HCT116 (cell line): ENCODE measurements at regions not wholly inside any gene's neighbourhood (a gene's known extent, or its start where the extent isn't known, plus 50 kb on each side); places are given as distances from the start of the nearest gene placed in this dataset.

Source experiments
- ATAC-seq: fragments of 200-7000 bp; cut with Tn5 transposase; 2 replicates; pipeline ENCODE4 v1.9.1; 2020; ENCODE audit warnings: mild to moderate bottlenecking, moderate library complexity
- BruUV-seq: library from RNA; stranded (reverse); fragments of 400-500 nt; replicated peaks from 2 replicates; lab custom pipeline; 2021; lab: Mats Ljungman, UMichigan
- CTCF ChIA-PET: fragments of 300-600 bp; sonication (Branson Sonifier 250); formaldehyde crosslinking; loops from one replicate; lab custom pipeline; 2021; ENCODE audit warnings: antibody characterized with exemption; lab: Charles Lee
- POLR2A ChIA-PET: fragments of 300-600, 350-600 bp; sonication (Branson Sonifier 250); formaldehyde crosslinking; loops from one replicate; lab custom pipeline; 2021; ENCODE audit warnings: antibody characterized with exemption; lab: Charles Lee
- RAD21 ChIA-PET, 2 experiments: fragments of 300-600 bp; sonication (Branson Sonifier 250); formaldehyde crosslinking; loops; one replicate each; lab custom pipeline; 2023; ENCODE audit warnings: low total read pairs in 2 of 2; ENCODE audit not compliant: uncharacterized antibody in 2 of 2, unreplicated experiment in 2 of 2, low non-redundant PET in 1 of 2; lab: Charles Lee
- DNase-seq: peaks from one replicate; pipeline ENCODE4 v3.0.0-alpha.2; 2010; ENCODE audit warnings: low read depth, low spot score
- H2AFZ ChIP-seq: fragments of 200-600 bp; shearing (Covaris generic), sonication (generic); 2 replicates; pipeline ENCODE4 v1.6.1; 2017; ENCODE audit warnings: low read depth, mixed run types, mixed read lengths, antibody characterized with exemption, low read length; ENCODE audit not compliant: poor library complexity, severe bottlenecking
- H3K27ac ChIP-seq: 2 replicates; pipeline ENCODE4 v1.5.1; 2012; ENCODE audit warnings: low read depth, low read length
- H3K27me3 ChIP-seq: fragments of 200-600 bp; sonication (generic); 2 replicates; pipeline ENCODE4 v1.6.1; 2016; ENCODE audit warnings: mixed run types, low read length, mixed read lengths; ENCODE audit not compliant: insufficient read depth
- H3K36me3 ChIP-seq, 2 experiments: fragments of 200-500 bp in 1 of 2; fragments of 200-600 bp in 1 of 2; sonication (Bioruptor generic) in 1 of 2; sonication (generic) in 1 of 2; 2 replicates each; pipeline versions ENCODE4 v1.5.1 to v1.6.1; 2014 to 2016; ENCODE audit warnings: low read length in 2 of 2, inconsistent platforms in 1 of 2, mixed read lengths in 1 of 2, mixed run types in 1 of 2; ENCODE audit not compliant: insufficient read depth in 2 of 2, control insufficient read depth in 1 of 2
- H3K4me1 ChIP-seq, 2 experiments: fragments of 200-600 bp in 1 of 2; sonication (generic) in 1 of 2; 2 replicates each; pipeline versions ENCODE4 v1.5.1 to v1.6.1; 2012 to 2017; ENCODE audit warnings: low read length in 2 of 2, inconsistent platforms in 1 of 2, mild to moderate bottlenecking in 1 of 2, mixed read lengths in 1 of 2, mixed run types in 1 of 2, moderate library complexity in 1 of 2; ENCODE audit not compliant: insufficient read depth in 2 of 2, control insufficient read depth in 1 of 2
- H3K4me2 ChIP-seq: fragments of 200-600 bp; sonication (generic); 2 replicates; pipeline ENCODE4 v1.6.1; 2017; ENCODE audit warnings: mixed run types, low read length, mixed read lengths
- H3K4me3 ChIP-seq, 2 experiments: fragments of 200-600 bp in 1 of 2; sonication (generic) in 1 of 2; replicated peaks in 1 of 2; 2 replicates each; pipeline ENCODE4 v1.5.1; 2011 to 2016; ENCODE audit warnings: low read length in 2 of 2, control low read depth in 1 of 2, low read depth in 1 of 2, mild to moderate bottlenecking in 1 of 2, mixed read lengths in 1 of 2, mixed run types in 1 of 2
- H3K79me2 ChIP-seq: fragments of 200-600 bp; sonication (generic); 2 replicates; pipeline ENCODE4 v1.6.1; 2017; ENCODE audit warnings: mild to moderate bottlenecking, mixed run types, low read length, moderate library complexity, mixed read lengths; ENCODE audit not compliant: insufficient read depth
- H3K9ac ChIP-seq: fragments of 200-600 bp; sonication (generic); 2 replicates; pipeline ENCODE4 v1.6.1; 2016; ENCODE audit warnings: low read length, mixed read lengths
- H3K9me2 ChIP-seq: fragments of 200-600 bp; sonication (generic), shearing (Covaris generic); 2 replicates; pipeline ENCODE4 v1.6.1; 2017; ENCODE audit warnings: mixed run types, mild to moderate bottlenecking, moderate library complexity; ENCODE audit not compliant: insufficient read depth
- H3K9me3 ChIP-seq, 2 experiments: fragments of 200-500 bp in 1 of 2; fragments of 200-600 bp in 1 of 2; sonication (Bioruptor generic) in 1 of 2; sonication (generic) in 1 of 2; 2 replicates each; pipeline ENCODE4 v1.6.1; 2014 to 2017; ENCODE audit warnings: low read length in 2 of 2, mixed read lengths in 2 of 2, inconsistent platforms in 1 of 2, low read depth in 1 of 2, mild to moderate bottlenecking in 1 of 2, mixed run types in 1 of 2, moderate library complexity in 1 of 2; ENCODE audit not compliant: control insufficient read depth in 1 of 2, insufficient read depth in 1 of 2
- H4K20me1 ChIP-seq: fragments of 200-600 bp; sonication (generic), shearing (Covaris generic); 2 replicates; pipeline ENCODE4 v1.6.1; 2017; ENCODE audit warnings: mixed run types, mild to moderate bottlenecking, moderate library complexity; ENCODE audit not compliant: insufficient read depth
- ATF3 ChIP-seq: IDR thresholded peaks from 2 replicates; pipeline ENCODE4 v1.6.1; 2012
- CTCF ChIP-seq, 3 experiments: fragments of 200-600 bp in 1 of 3; sonication (generic) in 1 of 3; IDR thresholded peaks in 2 of 3; conservative IDR thresholded peaks in 1 of 3; 2 replicates each; pipeline ENCODE4 v1.5.1; 2012 to 2017; ENCODE audit warnings: low read depth in 2 of 3, low read length in 2 of 3, antibody characterized with exemption in 1 of 3, borderline replicate concordance in 1 of 3, control low read depth in 1 of 3, mild to moderate bottlenecking in 1 of 3, mixed read lengths in 1 of 3, mixed run types in 1 of 3, moderate library complexity in 1 of 3; ENCODE audit not compliant: insufficient read depth in 1 of 3
- EGR1 ChIP-seq: IDR thresholded peaks from 2 replicates; pipeline ENCODE4 v1.6.1; 2012; ENCODE audit warnings: low read depth
- ELF1 ChIP-seq: IDR thresholded peaks from 2 replicates; pipeline ENCODE4 v1.6.1; 2012; ENCODE audit warnings: low read depth, borderline replicate concordance
- EZH2 ChIP-seq: fragments of 200-600 bp; sonication (generic); IDR thresholded peaks from 2 replicates; pipeline ENCODE4 v1.6.1; 2017; ENCODE audit warnings: antibody characterized with exemption, mixed run types
- FOSL1 ChIP-seq: IDR thresholded peaks from 2 replicates; pipeline ENCODE4 v1.6.1; 2012; ENCODE audit warnings: low read depth
- REST ChIP-seq: IDR thresholded peaks from 2 replicates; pipeline ENCODE4 v1.6.1; 2012; ENCODE audit warnings: low read depth
- SP1 ChIP-seq: IDR thresholded peaks from 2 replicates; pipeline ENCODE4 v1.6.1; 2012; ENCODE audit warnings: low read depth
- TCF7L2 ChIP-seq: IDR thresholded peaks from 2 replicates; pipeline ENCODE4 v1.7.0; 2011; ENCODE audit warnings: borderline replicate concordance, inconsistent platforms; ENCODE audit not compliant: insufficient read depth, insufficient read length; ENCODE audit errors: extremely low read depth
- ZFX ChIP-seq: fragments of 450-650 bp; IDR thresholded peaks from 2 replicates; pipeline ENCODE4 v1.6.1; 2017
- intact Hi-C: fragments of 100-400 bp; cut with micrococcal nuclease; formaldehyde crosslinking; loops from 2 replicates; pipeline ENCODE4 v1.10.0; 2022

- POLR2A ChIA-PET: no interaction called here
Observed at GRCh38 chr4:28557755-28558154, 1697.1 kb downstream of the STIM2 start.

More at GRCh38 chr4:28557755-28558154, 1697.1 kb downstream of the STIM2 start:
- DNase-seq (no peak), ATAC-seq (no peak)
- ChIA-PET CTCF (no interaction called here), RAD21 (no interaction called here)
- no TSS peak for BruUV-seq
- no peaks in the 10 kb centered on the region for H3K9me2 ChIP-seq
- no peaks in the 10 kb centered on the region for H3K27me3 ChIP-seq
- no peak overlapping the region for H3K4me3 ChIP-seq
- no peak overlapping the region for H3K27ac ChIP-seq
- H3K9me3 ChIP-seq: no peaks in the 10 kb centered on the region
- no peak for TF ChIP-seq ELF1
- TF ChIP-seq REST: no peak
- TF ChIP-seq EGR1: no peak
- no peak for TF ChIP-seq CTCF (IDR thresholded peaks at IDR 0.05 in 2 of 3, conservative IDR thresholded peaks at IDR 0.05 in 1 of 3; ENCODE audit: borderline replicate concordance in 1 of 3, insufficient read depth in 1 of 3, low read depth in 2 of 3, low read length in 2 of 3)
- no peak for TF ChIP-seq ATF3
- TF ChIP-seq FOSL1: no peak
- no peak for TF ChIP-seq EZH2
- no peak for TF ChIP-seq TCF7L2
- TF ChIP-seq SP1: no peak
- TF ChIP-seq ZFX: no peak
- no peak overlapping the region for H3K9ac ChIP-seq
- intact Hi-C loops: no loop called here
- no peaks in the 10 kb centered on the region for H4K20me1 ChIP-seq
- H3K79me2 ChIP-seq: no peaks in the 10 kb centered on the region
- no peak overlapping the region for H3K4me2 ChIP-seq
- no peaks in the 10 kb centered on the region for H3K36me3 ChIP-seq
- no peaks in the 10 kb centered on the region for H3K4me1 ChIP-seq
- no peak overlapping the region for H2AFZ ChIP-seq
